ENCODE measurements at regions not wholly inside any gene's neighbourhood (a gene's known extent, or its start where the extent isn't known, plus 50 kb on each side); places are given as distances from the start of the nearest gene placed in this dataset.

DNA sequence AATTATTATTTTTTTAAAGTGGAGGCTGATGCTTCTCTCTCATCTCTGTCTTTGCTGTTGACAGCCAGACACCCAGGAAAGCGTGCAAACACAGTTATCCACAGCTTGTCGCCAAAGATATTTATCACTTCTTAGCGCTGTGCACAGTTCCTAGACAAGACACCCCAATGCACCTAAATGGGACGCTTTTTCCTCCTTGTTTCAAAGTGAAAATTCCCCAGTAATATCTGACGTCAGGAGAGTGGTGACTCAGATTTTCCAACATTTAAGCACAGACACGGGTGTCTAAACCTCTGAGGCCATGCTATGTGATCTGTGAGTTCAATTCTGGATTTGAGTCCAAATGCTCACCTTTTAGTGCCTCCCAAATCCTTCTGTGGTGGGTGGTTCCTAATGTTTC lies 151.6 kb downstream of the EMX2 start:
- no peak overlapping the region for H3K27ac ChIP-seq
- TF ChIP-seq EP300 (IDR thresholded peaks at IDR 0.05) (no peak), POLR2A (IDR thresholded peaks at IDR 0.05) (no peak)
- TF ChIP-seq, protein P1, sequence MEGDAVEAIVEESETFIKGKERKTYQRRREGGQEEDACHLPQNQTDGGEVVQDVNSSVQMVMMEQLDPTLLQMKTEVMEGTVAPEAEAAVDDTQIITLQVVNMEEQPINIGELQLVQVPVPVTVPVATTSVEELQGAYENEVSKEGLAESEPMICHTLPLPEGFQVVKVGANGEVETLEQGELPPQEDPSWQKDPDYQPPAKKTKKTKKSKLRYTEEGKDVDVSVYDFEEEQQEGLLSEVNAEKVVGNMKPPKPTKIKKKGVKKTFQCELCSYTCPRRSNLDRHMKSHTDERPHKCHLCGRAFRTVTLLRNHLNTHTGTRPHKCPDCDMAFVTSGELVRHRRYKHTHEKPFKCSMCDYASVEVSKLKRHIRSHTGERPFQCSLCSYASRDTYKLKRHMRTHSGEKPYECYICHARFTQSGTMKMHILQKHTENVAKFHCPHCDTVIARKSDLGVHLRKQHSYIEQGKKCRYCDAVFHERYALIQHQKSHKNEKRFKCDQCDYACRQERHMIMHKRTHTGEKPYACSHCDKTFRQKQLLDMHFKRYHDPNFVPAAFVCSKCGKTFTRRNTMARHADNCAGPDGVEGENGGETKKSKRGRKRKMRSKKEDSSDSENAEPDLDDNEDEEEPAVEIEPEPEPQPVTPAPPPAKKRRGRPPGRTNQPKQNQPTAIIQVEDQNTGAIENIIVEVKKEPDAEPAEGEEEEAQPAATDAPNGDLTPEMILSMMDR (IDR thresholded peaks at IDR 0.05): no peak
- H3K4me1 ChIP-seq: no peaks in the 10 kb centered on the region
- H3K36me3 ChIP-seq: no peaks in the 10 kb centered on the region
- H3K27me3 ChIP-seq: no peaks in the 10 kb centered on the region
- H3K4me3 ChIP-seq: no peak overlapping the region
- no peaks in the 10 kb centered on the region for H3K9me3 ChIP-seq
- 79 to 81% methylated on average over 6 of the region's 6 CpGs for WGBS, 2 donors
- DNase-seq (ENCODE audit: low spot score in 2 of 2): no peak

DNA sequence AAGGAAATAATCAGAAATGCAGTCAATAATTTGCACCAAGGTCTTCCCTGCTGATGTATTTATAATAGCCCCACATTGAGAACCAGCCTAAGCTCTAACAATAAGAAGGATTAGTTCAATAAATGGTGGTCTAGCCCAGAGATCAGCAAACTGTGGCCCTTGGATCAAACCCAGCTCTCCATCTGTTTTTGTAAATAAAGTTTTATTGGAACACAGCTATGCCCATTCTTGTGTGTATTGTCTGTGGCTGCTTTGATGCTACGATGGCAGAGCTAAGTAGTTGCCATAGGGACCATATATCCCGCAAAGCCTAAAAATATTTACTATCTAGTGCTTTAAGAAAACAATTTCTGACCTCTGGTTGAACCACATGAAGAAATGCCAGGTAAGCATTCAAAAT lies 154.9 kb downstream of the EMX2 start:
- H3K27me3 ChIP-seq: no peaks in the 10 kb centered on the region
- no peaks in the 10 kb centered on the region for H3K36me3 ChIP-seq
- TF ChIP-seq EP300 (IDR thresholded peaks at IDR 0.05) (no peak), POLR2A (IDR thresholded peaks at IDR 0.05) (no peak)
- TF ChIP-seq, protein P1 (IDR thresholded peaks at IDR 0.05): no peak
- no peak for DNase-seq (ENCODE audit: low spot score in 2 of 2)
- H3K4me1 ChIP-seq: no peaks in the 10 kb centered on the region
- H3K4me3 ChIP-seq: no peak overlapping the region
- WGBS, 2 donors: 85 to 90% methylated on average over 2 of the region's 2 CpGs
- H3K9me3 ChIP-seq: no peaks in the 10 kb centered on the region
- H3K27ac ChIP-seq: no peak overlapping the region

DNA sequence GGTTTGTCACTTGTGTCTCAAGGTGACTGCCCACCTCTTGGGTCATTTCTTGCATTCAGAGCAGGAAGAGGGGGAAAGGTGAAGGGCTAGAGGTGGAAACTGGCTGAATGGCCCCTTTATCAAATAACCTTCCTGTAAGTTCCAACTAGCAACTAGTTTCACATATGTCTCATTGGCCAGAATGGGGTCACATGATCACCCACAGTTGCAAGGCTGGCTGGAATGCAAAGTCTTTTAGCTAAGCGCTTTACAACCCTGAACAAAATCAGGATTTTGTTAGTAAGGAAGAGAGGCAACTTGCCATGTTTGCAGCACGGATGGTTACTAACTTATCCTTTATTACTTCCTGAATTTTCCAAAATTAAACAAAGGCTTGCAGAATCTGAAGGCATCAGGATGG lies 156.3 kb downstream of the EMX2 start:
- no peaks in the 10 kb centered on the region for H3K36me3 ChIP-seq
- no peaks in the 10 kb centered on the region for H3K9me3 ChIP-seq
- no peak for DNase-seq (ENCODE audit: low spot score in 2 of 2)
- WGBS, 2 donors: 71 to 74% methylated on average over 2 of the region's 2 CpGs
- TF ChIP-seq POLR2A (IDR thresholded peaks at IDR 0.05) (no peak), EP300 (IDR thresholded peaks at IDR 0.05) (no peak)
- TF ChIP-seq, protein P1 (IDR thresholded peaks at IDR 0.05): no peak
- H3K4me1 ChIP-seq: no peaks in the 10 kb centered on the region
- no peak overlapping the region for H3K4me3 ChIP-seq
- no peak overlapping the region for H3K27ac ChIP-seq
- no peaks in the 10 kb centered on the region for H3K27me3 ChIP-seq

DNA sequence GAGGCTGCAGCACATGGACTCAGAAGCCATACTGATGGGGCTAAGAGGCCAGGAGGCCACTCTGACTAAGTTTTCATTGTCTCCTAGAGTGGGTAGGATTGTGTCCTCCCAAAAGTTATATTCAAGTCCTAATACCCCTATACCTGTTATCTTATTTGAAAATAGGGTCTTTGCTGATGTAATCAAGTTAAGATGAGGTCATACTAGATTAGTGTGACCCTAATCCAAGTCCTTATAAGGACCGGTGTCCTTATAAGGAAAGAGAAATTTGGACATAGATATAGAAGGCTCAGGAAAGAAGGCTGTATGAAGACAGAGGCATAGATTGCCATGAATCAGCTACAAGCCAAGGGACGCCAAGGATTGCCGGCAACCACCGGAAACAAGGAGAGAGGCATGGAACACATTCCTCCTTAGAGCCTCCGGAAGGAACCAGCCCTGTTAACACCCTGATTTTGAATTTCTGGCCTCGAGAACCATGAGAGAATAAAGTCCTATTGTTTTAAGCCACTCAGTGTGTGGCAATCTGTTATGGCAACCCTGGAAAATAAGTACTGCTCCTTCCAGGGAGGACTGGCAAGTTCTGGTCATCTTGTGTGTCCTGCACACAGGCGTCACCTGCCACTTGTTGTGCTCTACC lies 157.0 kb downstream of the EMX2 start:
- H3K9me3 ChIP-seq: no peaks in the 10 kb centered on the region
- H3K27me3 ChIP-seq: no peaks in the 10 kb centered on the region
- TF ChIP-seq POLR2A (IDR thresholded peaks at IDR 0.05): no peak
- TF ChIP-seq, protein P1 (IDR thresholded peaks at IDR 0.05): no peak
- TF ChIP-seq EP300 (IDR thresholded peaks at IDR 0.05): no peak
- no peaks in the 10 kb centered on the region for H3K36me3 ChIP-seq
- no peaks in the 10 kb centered on the region for H3K4me1 ChIP-seq
- 63 to 64% methylated on average over 7 of the region's 7 CpGs for WGBS, 2 donors
- H3K4me3 ChIP-seq: no peak overlapping the region
- DNase-seq (ENCODE audit: low spot score in 2 of 2): no peak
- no peak overlapping the region for H3K27ac ChIP-seq

GRCh38 chr10:117710181-117710798 lies 167.7 kb downstream of the EMX2 start:
- Histone ChIP-seq H3K27ac (no peak overlapping the region), H3K4me1 (no peaks in the 10 kb centered on the region), H3K36me3 (no peaks in the 10 kb centered on the region), H3K9me3 (peaks cover 0 to 3% (median 0%) of the 10 kb centered on the region in 4 donors), H3K4me3 (no peak overlapping the region), H3K27me3 (no peaks in the 10 kb centered on the region)
- 80 to 87% methylated on average over 8 of the region's 8 CpGs for WGBS, 2 donors
- TF ChIP-seq POLR2A (IDR thresholded peaks at IDR 0.05) (no peak), EP300 (IDR thresholded peaks at IDR 0.05) (no peak)
- TF ChIP-seq, protein P1 (IDR thresholded peaks at IDR 0.05): no peak
- DNase-seq (ENCODE audit: low spot score in 2 of 2): no peak
